Epithelial cell of prostate (primary cell): ENCODE measurements at regions not wholly inside any gene's neighbourhood (a gene's known extent, or its start where the extent isn't known, plus 50 kb on each side); places are given as distances from the start of the nearest gene placed in this dataset.
"Not testable (repeated sequence)": the region's sequence is repeated elsewhere in the genome, so short reads cannot be mapped to it uniquely, and the experiment has no call there.

Source experiments
- DNase-seq: peaks from one replicate; pipeline ENCODE4 v3.0.0-alpha.2; 2011; ENCODE audit warnings: low read depth, low spot score
- H3K27ac ChIP-seq: fragments of 450-650 bp; 2 replicates; pipeline ENCODE4 v1.5.1; 2017; ENCODE audit warnings: mild to moderate bottlenecking

- no peak for DNase-seq
- H3K27ac ChIP-seq = no peak overlapping the region
Measured at GRCh38 chr3:104359546-104359945, 1007.2 kb upstream of the ALCAM start.

- H3K27ac ChIP-seq = no peak overlapping the region
- no peak for DNase-seq
Measured at GRCh38 chr3:104360038-104360437, 1006.7 kb upstream of the ALCAM start.

GRCh38 chr3:104361748-104362147, 1005.0 kb upstream of the ALCAM start:
- not testable (repeated sequence) for DNase-seq, H3K27ac ChIP-seq

- no peak for DNase-seq
Measured at GRCh38 chr3:104362319-104362718, 1004.4 kb upstream of the ALCAM start.

GRCh38 chr3:104367000-104367399, 999.7 kb upstream of the ALCAM start:
- no peak for DNase-seq
- H3K27ac ChIP-seq = no peak overlapping the region

More at GRCh38 chr3:104362319-104362718, 1004.4 kb upstream of the ALCAM start:
- H3K27ac ChIP-seq = no peak overlapping the region

- no peak overlapping the region for H3K27ac ChIP-seq
- DNase-seq = no peak
Measured at GRCh38 chr3:104368760-104369159, 997.9 kb upstream of the ALCAM start.

- DNase-seq = no peak
- no peak overlapping the region for H3K27ac ChIP-seq
Measured at GRCh38 chr3:104385421-104385820, 981.3 kb upstream of the ALCAM start.

- DNase-seq = peak; percentile 8
- H3K27ac ChIP-seq = no peak overlapping the region
Measured at GRCh38 chr3:104388619-104389018, 978.1 kb upstream of the ALCAM start.

- H3K27ac ChIP-seq = no peak overlapping the region
- DNase-seq = no peak
Measured at GRCh38 chr3:104392327-104392726, 974.4 kb upstream of the ALCAM start.

- H3K27ac ChIP-seq = no peak overlapping the region
- no peak for DNase-seq
Measured at GRCh38 chr3:104396974-104397669, 969.6 kb upstream of the ALCAM start.

GRCh38 chr3:104397713-104398112, 969.0 kb upstream of the ALCAM start:
- DNase-seq = no peak

GRCh38 chr3:104402902-104403301, 963.8 kb upstream of the ALCAM start:
- DNase-seq = no peak
- H3K27ac ChIP-seq = no peak overlapping the region

More at GRCh38 chr3:104397713-104398112, 969.0 kb upstream of the ALCAM start:
- H3K27ac ChIP-seq = no peak overlapping the region

- H3K27ac ChIP-seq = no peak overlapping the region
- no peak for DNase-seq
Measured at GRCh38 chr3:104411757-104412156, 955.0 kb upstream of the ALCAM start.

- no peak for DNase-seq
- H3K27ac ChIP-seq = no peak overlapping the region
Measured at GRCh38 chr3:104412608-104413580, 953.8 kb upstream of the ALCAM start.

GRCh38 chr3:104428337-104428925, 938.3 kb upstream of the ALCAM start:
- no peak overlapping the region for H3K27ac ChIP-seq
- DNase-seq = no peak

GRCh38 chr3:104429727-104430126, 937.0 kb upstream of the ALCAM start:
- no peak for DNase-seq
- no peak overlapping the region for H3K27ac ChIP-seq

- DNase-seq = no peak
- H3K27ac ChIP-seq = peak overlapping the region; percentile 64
Measured at GRCh38 chr3:104436506-104436905, 930.2 kb upstream of the ALCAM start.

GRCh38 chr3:104437131-104437750, 929.5 kb upstream of the ALCAM start:
- peak; percentile 37 for DNase-seq
- H3K27ac ChIP-seq = peak overlapping the region; percentile 64

GRCh38 chr3:104437891-104438290, 928.8 kb upstream of the ALCAM start:
- DNase-seq = no peak
- H3K27ac ChIP-seq = peak overlapping the region; percentile 64

GRCh38 chr3:104438706-104439105, 928.0 kb upstream of the ALCAM start:
- DNase-seq = no peak
- H3K27ac ChIP-seq = peak overlapping the region; percentile 64
